GM23338 (cell line): ENCODE measurements at regions not wholly inside any gene's neighbourhood (a gene's known extent, or its start where the extent isn't known, plus 50 kb on each side); places are given as distances from the start of the nearest gene placed in this dataset.

Experiments used
- ATAC-seq: fragments of 200-7000 bp; cut with Tn5 transposase; 3 replicates; pipeline ENCODE4 v1.9.1; 2020
- DNase-seq: peaks from one replicate; pipeline ENCODE4 v3.0.0-alpha.2; 2015; ENCODE audit warnings: low spot score
- H2AFZ ChIP-seq: fragments of 200-600 bp; sonication (generic); 2 replicates; pipeline ENCODE4 v1.8.0; 2016; ENCODE audit warnings: antibody characterized with exemption, mild to moderate bottlenecking, moderate library complexity
- H3F3A ChIP-seq: fragments of 200-600 bp; sonication (generic); replicated peaks from 2 replicates; pipeline ENCODE4 v1.8.0; 2017; ENCODE audit warnings: antibody characterized with exemption, mixed run types, low read depth
- H3K27ac ChIP-seq: fragments of 200-600 bp; sonication (generic); 2 replicates; pipeline ENCODE4 v1.6.1; 2016; ENCODE audit warnings: low read depth
- H3K27me3 ChIP-seq: fragments of 200-600 bp; sonication (generic); 2 replicates; pipeline ENCODE4 v1.8.0; 2016; ENCODE audit warnings: mild to moderate bottlenecking, mixed run types, moderate library complexity; ENCODE audit not compliant: insufficient read depth
- H3K36me3 ChIP-seq: fragments of 200-600 bp; sonication (generic); 2 replicates; pipeline ENCODE4 v1.8.0; 2016; ENCODE audit warnings: mild to moderate bottlenecking; ENCODE audit not compliant: insufficient read depth
- H3K4me1 ChIP-seq: fragments of 200-600 bp; sonication (generic); 2 replicates; pipeline ENCODE4 v1.8.0; 2016; ENCODE audit warnings: mild to moderate bottlenecking, moderate library complexity; ENCODE audit not compliant: insufficient read depth
- H3K4me2 ChIP-seq: fragments of 200-600 bp; sonication (generic); 2 replicates; pipeline ENCODE4 v1.7.1; 2017; ENCODE audit warnings: mixed run types
- H3K4me3 ChIP-seq: fragments of 200-600 bp; sonication (generic); 2 replicates; pipeline ENCODE4 v1.6.1; 2016; ENCODE audit warnings: mixed run types
- H3K79me2 ChIP-seq: fragments of 200-600 bp; sonication (generic); replicated peaks from 2 replicates; pipeline ENCODE4 v1.8.0; 2017; ENCODE audit warnings: mild to moderate bottlenecking; ENCODE audit not compliant: insufficient read depth
- H3K9me2 ChIP-seq: fragments of 200-600 bp; sonication (generic); 2 replicates; pipeline ENCODE4 v1.8.0; 2017; ENCODE audit not compliant: insufficient read depth
- H4K20me1 ChIP-seq: fragments of 200-600 bp; sonication (generic); replicated peaks from 2 replicates; pipeline ENCODE4 v1.8.0; 2017; ENCODE audit warnings: mild to moderate bottlenecking; ENCODE audit not compliant: insufficient read depth
- H3K27ac Mint-ChIP-seq: 2 replicates; pipeline ENCODE4 v1.8.0; 2020; ENCODE audit warnings: inconsistent platforms, mild to moderate bottlenecking, moderate library complexity, mixed read lengths
- H3K27me3 Mint-ChIP-seq: 3 replicates; pipeline ENCODE4 v1.8.0; 2022; ENCODE audit warnings: low read depth, mild to moderate bottlenecking, moderate library complexity, mixed read lengths, inconsistent platforms; ENCODE audit not compliant: insufficient read depth, poor library complexity
- H3K36me3 Mint-ChIP-seq: 3 replicates; pipeline ENCODE4 v1.8.0; 2021; ENCODE audit warnings: low read depth, mild to moderate bottlenecking, inconsistent platforms, moderate library complexity, mixed read lengths
- H3K4me1 Mint-ChIP-seq: 3 replicates; pipeline ENCODE4 v1.8.0; 2020; ENCODE audit warnings: mild to moderate bottlenecking, inconsistent platforms, mixed read lengths
- H3K4me3 Mint-ChIP-seq: 3 replicates; pipeline ENCODE4 v1.8.0; 2021; ENCODE audit warnings: moderate library complexity, mild to moderate bottlenecking, inconsistent platforms, mixed read lengths
- H3K9me3 Mint-ChIP-seq: 3 replicates; pipeline ENCODE4 v1.8.0; 2020; ENCODE audit warnings: moderate library complexity, mild to moderate bottlenecking, inconsistent platforms, mixed read lengths
- CREB1 ChIP-seq: fragments of 250-450 bp; sonication (Bioruptor Pico); IDR thresholded peaks from 2 replicates; pipeline ENCODE4 v1.5.0; 2020; ENCODE audit warnings: low read depth, mild to moderate bottlenecking, moderate library complexity
- ETS1 ChIP-seq: IDR thresholded peaks from 2 replicates; pipeline ENCODE4 v1.6.1; 2016; ENCODE audit warnings: antibody characterized with exemption
- EZH2 ChIP-seq: fragments of 200-600 bp; sonication (generic); IDR thresholded peaks from one replicate; pipeline ENCODE4 v1.8.0; 2017; ENCODE audit warnings: antibody characterized with exemption, mild to moderate bottlenecking, low read depth; ENCODE audit not compliant: unreplicated experiment
- EZH2phosphoT487 ChIP-seq: fragments of 200-600 bp; sonication (generic); IDR thresholded peaks from one replicate; pipeline ENCODE4 v1.8.1; 2018; ENCODE audit warnings: antibody characterized with exemption; ENCODE audit not compliant: unreplicated experiment
- JUNB ChIP-seq: IDR thresholded peaks from one replicate; pipeline ENCODE4 v1.6.1; 2016; ENCODE audit warnings: antibody characterized with exemption; ENCODE audit not compliant: unreplicated experiment
- NANOG ChIP-seq: IDR thresholded peaks from 2 replicates; pipeline ENCODE4 v1.6.1; 2016; ENCODE audit warnings: antibody characterized with exemption, borderline replicate concordance
- POLR2AphosphoS5 ChIP-seq: IDR thresholded peaks from 2 replicates; pipeline ENCODE4 v1.6.1; 2016; ENCODE audit warnings: antibody characterized with exemption, low read depth
- REST ChIP-seq: IDR thresholded peaks from one replicate; pipeline ENCODE4 v1.6.1; 2018; ENCODE audit warnings: antibody characterized with exemption; ENCODE audit not compliant: unreplicated experiment
- ZNF114 ChIP-seq: fragments of 250-450 bp; sonication (Bioruptor Pico); IDR thresholded peaks from 2 replicates; pipeline ENCODE4 v1.5.0; 2020; ENCODE audit warnings: mild to moderate bottlenecking, moderate library complexity
- TF ChIP-seq, protein P1 (sequence below), 2 experiments: fragments of 200-600 bp in 1 of 2; sonication (generic) in 1 of 2; conservative IDR thresholded peaks; 2 replicates each; pipeline versions ENCODE4 v1.5.1 to v1.6.1; 2016 to 2017; ENCODE audit warnings: antibody characterized with exemption in 2 of 2, low read depth in 2 of 2, mild to moderate bottlenecking in 2 of 2, moderate library complexity in 1 of 2
- TF ChIP-seq, protein P2 (sequence below): fragments of 250-450 bp; sonication (Bioruptor Pico); IDR thresholded peaks from 2 replicates; pipeline ENCODE4 v1.5.0; 2020; ENCODE audit warnings: mild to moderate bottlenecking, moderate library complexity

GRCh38 chr7:96436880-96437279 lies 115.0 kb upstream of the SLC25A13 start (continued):
- TF ChIP-seq REST (no peak), EZH2phosphoT487 (no peak), ETS1 (no peak), EZH2 (no peak), NANOG (no peak), JUNB (no peak)

DNA sequence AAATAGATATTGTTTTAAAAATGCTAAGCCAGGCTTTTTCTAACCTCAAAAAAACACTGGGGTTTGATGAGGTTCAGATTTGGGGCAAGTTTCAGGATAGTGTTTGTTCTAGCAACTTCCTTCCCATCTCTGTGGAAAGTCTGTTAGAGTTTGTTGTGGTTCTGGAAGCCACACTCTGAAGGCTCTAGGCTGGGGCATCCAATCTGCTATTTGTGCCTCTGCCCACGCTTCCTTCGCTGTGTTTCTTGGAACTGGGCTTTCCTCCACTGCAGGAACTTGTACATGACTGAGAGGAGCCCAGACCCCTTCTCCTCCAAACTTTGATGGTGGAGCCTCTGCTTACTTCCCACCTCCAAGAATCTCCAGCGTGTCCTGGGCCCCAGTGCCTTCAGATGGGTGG lies 108.5 kb upstream of the SLC25A13 start:
- Mint-ChIP-seq H3K27me3 (no peaks in the 10 kb centered on the region), H3K27ac (no peak overlapping the region), H3K36me3 (no peaks in the 10 kb centered on the region), H3K9me3 (no peaks in the 10 kb centered on the region), H3K4me3 (no peak overlapping the region), H3K4me1 (peaks cover 3% of the 10 kb centered on the region; the same call in 1 of the 3 replicates)
- no peaks in the 10 kb centered on the region for H3F3A ChIP-seq
- H3K36me3 ChIP-seq = no peaks in the 10 kb centered on the region
- DNase-seq (no peak), ATAC-seq (no peak)
- H3K79me2 ChIP-seq = no peaks in the 10 kb centered on the region
- no peak overlapping the region for H2AFZ ChIP-seq
- no peaks in the 10 kb centered on the region for H4K20me1 ChIP-seq
- H3K4me2 ChIP-seq = no peak overlapping the region
- no peaks in the 10 kb centered on the region for H3K9me2 ChIP-seq
- no peak overlapping the region for H3K27ac ChIP-seq
- H3K4me3 ChIP-seq = no peak overlapping the region
- no peaks in the 10 kb centered on the region for H3K4me1 ChIP-seq
- no peaks in the 10 kb centered on the region for H3K27me3 ChIP-seq
- TF ChIP-seq, protein P1, sequence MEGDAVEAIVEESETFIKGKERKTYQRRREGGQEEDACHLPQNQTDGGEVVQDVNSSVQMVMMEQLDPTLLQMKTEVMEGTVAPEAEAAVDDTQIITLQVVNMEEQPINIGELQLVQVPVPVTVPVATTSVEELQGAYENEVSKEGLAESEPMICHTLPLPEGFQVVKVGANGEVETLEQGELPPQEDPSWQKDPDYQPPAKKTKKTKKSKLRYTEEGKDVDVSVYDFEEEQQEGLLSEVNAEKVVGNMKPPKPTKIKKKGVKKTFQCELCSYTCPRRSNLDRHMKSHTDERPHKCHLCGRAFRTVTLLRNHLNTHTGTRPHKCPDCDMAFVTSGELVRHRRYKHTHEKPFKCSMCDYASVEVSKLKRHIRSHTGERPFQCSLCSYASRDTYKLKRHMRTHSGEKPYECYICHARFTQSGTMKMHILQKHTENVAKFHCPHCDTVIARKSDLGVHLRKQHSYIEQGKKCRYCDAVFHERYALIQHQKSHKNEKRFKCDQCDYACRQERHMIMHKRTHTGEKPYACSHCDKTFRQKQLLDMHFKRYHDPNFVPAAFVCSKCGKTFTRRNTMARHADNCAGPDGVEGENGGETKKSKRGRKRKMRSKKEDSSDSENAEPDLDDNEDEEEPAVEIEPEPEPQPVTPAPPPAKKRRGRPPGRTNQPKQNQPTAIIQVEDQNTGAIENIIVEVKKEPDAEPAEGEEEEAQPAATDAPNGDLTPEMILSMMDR (conservative IDR thresholded peaks at IDR 0.05; ENCODE audit: low read depth in 2 of 2) = no peak
- TF ChIP-seq NANOG (no peak), EZH2phosphoT487 (no peak), ZNF114 (CRISPR knock-in tag) (no peak), CREB1 (CRISPR knock-in tag) (no peak), ETS1 (no peak), POLR2AphosphoS5 (no peak), EZH2 (no peak)
- TF ChIP-seq, protein P2, sequence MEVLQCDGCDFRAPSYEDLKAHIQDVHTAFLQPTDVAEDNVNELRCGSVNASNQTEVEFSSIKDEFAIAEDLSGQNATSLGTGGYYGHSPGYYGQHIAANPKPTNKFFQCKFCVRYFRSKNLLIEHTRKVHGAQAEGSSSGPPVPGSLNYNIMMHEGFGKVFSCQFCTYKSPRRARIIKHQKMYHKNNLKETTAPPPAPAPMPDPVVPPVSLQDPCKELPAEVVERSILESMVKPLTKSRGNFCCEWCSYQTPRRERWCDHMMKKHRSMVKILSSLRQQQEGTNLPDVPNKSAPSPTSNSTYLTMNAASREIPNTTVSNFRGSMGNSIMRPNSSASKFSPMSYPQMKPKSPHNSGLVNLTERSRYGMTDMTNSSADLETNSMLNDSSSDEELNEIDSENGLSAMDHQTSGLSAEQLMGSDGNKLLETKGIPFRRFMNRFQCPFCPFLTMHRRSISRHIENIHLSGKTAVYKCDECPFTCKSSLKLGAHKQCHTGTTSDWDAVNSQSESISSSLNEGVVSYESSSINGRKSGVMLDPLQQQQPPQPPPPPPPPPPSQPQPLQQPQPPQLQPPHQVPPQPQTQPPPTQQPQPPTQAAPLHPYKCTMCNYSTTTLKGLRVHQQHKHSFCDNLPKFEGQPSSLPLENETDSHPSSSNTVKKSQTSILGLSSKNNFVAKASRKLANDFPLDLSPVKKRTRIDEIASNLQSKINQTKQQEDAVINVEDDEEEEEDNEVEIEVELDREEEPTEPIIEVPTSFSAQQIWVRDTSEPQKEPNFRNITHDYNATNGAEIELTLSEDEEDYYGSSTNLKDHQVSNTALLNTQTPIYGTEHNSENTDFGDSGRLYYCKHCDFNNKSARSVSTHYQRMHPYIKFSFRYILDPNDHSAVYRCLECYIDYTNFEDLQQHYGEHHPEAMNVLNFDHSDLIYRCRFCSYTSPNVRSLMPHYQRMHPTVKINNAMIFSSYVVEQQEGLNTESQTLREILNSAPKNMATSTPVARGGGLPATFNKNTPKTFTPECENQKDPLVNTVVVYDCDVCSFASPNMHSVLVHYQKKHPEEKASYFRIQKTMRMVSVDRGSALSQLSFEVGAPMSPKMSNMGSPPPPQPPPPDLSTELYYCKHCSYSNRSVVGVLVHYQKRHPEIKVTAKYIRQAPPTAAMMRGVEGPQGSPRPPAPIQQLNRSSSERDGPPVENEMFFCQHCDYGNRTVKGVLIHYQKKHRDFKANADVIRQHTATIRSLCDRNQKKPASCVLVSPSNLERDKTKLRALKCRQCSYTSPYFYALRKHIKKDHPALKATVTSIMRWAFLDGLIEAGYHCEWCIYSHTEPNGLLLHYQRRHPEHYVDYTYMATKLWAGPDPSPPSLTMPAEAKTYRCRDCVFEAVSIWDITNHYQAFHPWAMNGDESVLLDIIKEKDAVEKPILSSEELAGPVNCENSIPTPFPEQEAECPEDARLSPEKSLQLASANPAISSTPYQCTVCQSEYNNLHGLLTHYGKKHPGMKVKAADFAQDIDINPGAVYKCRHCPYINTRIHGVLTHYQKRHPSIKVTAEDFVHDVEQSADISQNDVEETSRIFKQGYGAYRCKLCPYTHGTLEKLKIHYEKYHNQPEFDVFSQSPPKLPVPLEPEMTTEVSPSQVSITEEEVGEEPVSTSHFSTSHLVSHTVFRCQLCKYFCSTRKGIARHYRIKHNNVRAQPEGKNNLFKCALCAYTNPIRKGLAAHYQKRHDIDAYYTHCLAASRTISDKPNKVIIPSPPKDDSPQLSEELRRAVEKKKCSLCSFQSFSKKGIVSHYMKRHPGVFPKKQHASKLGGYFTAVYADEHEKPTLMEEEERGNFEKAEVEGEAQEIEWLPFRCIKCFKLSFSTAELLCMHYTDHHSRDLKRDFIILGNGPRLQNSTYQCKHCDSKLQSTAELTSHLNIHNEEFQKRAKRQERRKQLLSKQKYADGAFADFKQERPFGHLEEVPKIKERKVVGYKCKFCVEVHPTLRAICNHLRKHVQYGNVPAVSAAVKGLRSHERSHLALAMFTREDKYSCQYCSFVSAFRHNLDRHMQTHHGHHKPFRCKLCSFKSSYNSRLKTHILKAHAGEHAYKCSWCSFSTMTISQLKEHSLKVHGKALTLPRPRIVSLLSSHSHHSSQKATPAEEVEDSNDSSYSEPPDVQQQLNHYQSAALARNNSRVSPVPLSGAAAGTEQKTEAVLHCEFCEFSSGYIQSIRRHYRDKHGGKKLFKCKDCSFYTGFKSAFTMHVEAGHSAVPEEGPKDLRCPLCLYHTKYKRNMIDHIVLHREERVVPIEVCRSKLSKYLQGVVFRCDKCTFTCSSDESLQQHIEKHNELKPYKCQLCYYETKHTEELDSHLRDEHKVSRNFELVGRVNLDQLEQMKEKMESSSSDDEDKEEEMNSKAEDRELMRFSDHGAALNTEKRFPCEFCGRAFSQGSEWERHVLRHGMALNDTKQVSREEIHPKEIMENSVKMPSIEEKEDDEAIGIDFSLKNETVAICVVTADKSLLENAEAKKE (CRISPR knock-in tag) = no peak
